HEK293 (cell line): ENCODE measurements at regions not wholly inside any gene's neighbourhood (a gene's known extent, or its start where the extent isn't known, plus 50 kb on each side); places are given as distances from the start of the nearest gene placed in this dataset.

Experiments
- CTCF ChIA-PET: fragments of 350-600 bp; formaldehyde crosslinking; extraction: SDS; loops from one replicate; lab custom pipeline; 2021; ENCODE audit warnings: antibody characterized with exemption; lab: Yijun Ruan, JAX
- POLR2A ChIA-PET: fragments of 300-600 bp; formaldehyde crosslinking; extraction: SDS; loops from one replicate; lab custom pipeline; 2020; ENCODE audit warnings: antibody characterized with exemption, inconsistent platforms; lab: Yijun Ruan, JAX
- H3K27ac ChIP-seq: fragments of 200-500 bp; sonication (Bioruptor generic); 2 replicates; pipeline ENCODE4 v1.5.1; 2014; ENCODE audit warnings: low read depth, low read length, control low read depth, inconsistent platforms; ENCODE audit errors: extremely low read depth
- H3K36me3 ChIP-seq, 2 experiments: fragments of 200-500 bp in 1 of 2; sonication (Bioruptor generic) in 1 of 2; 1 replicate in 1 of 2; 2 replicates in 1 of 2; pipeline ENCODE4 v1.5.1; 2014 to 2017; ENCODE audit warnings: inconsistent platforms in 2 of 2, low read length in 2 of 2; ENCODE audit not compliant: control insufficient read depth in 2 of 2, insufficient read depth in 1 of 2
- H3K4me1 ChIP-seq: fragments of 200-500 bp; sonication (Bioruptor generic); 2 replicates; pipeline ENCODE4 v1.5.1; 2014; ENCODE audit warnings: mild to moderate bottlenecking, low read length, inconsistent platforms; ENCODE audit not compliant: control insufficient read depth, insufficient read depth
- H3K4me3 ChIP-seq: 2 replicates; pipeline ENCODE4 v1.5.1; 2011; ENCODE audit warnings: low read depth, mild to moderate bottlenecking, control low read depth, low read length, moderate library complexity
- H3K9me3 ChIP-seq: fragments of 200-500 bp; sonication (Bioruptor generic); 2 replicates; pipeline ENCODE4 v1.5.1; 2014; ENCODE audit warnings: low read depth, low read length, inconsistent platforms; ENCODE audit not compliant: control insufficient read depth, insufficient read depth
- EGR2 ChIP-seq: fragments of 450-650 bp; formaldehyde crosslinking; IDR thresholded peaks from 2 replicates; pipeline ENCODE4 v1.5.1; 2016; ENCODE audit warnings: low read depth, missing biosample characterization, missing genetic modification characterization
- FEZF1 ChIP-seq: fragments of 450-650 bp; formaldehyde crosslinking; IDR thresholded peaks from 2 replicates; pipeline ENCODE4 v1.5.1; 2016; ENCODE audit warnings: missing biosample characterization, missing genetic modification characterization
- KLF17 ChIP-seq: fragments of 450-650 bp; formaldehyde crosslinking; IDR thresholded peaks from 2 replicates; pipeline ENCODE4 v1.5.1; 2016; ENCODE audit warnings: missing biosample characterization, missing genetic modification characterization
- MEIS1 ChIP-seq: sonication (generic); formaldehyde crosslinking; IDR thresholded peaks from 2 replicates; pipeline ENCODE4 v1.8.1; 2022; ENCODE audit warnings: missing genetic modification reagents, mild to moderate bottlenecking, borderline replicate concordance
- OVOL3 ChIP-seq: fragments of 450-650 bp; formaldehyde crosslinking; IDR thresholded peaks from 2 replicates; pipeline ENCODE4 v1.5.1; 2016; ENCODE audit warnings: missing biosample characterization, missing genetic modification characterization
- TRIM28 ChIP-seq: IDR thresholded peaks from 2 replicates; pipeline ENCODE4 v1.6.1; 2011; ENCODE audit warnings: low read length, control low read depth, borderline replicate concordance
- TSHZ1 ChIP-seq: fragments of 450-650 bp; formaldehyde crosslinking; IDR thresholded peaks from 2 replicates; pipeline ENCODE4 v1.5.1; 2016; ENCODE audit warnings: missing biosample characterization, missing genetic modification characterization, borderline replicate concordance
- ZBTB11 ChIP-seq: fragments of 450-650 bp; formaldehyde crosslinking; conservative IDR thresholded peaks from 2 replicates; pipeline ENCODE4 v1.5.1; 2016; ENCODE audit warnings: low read depth, missing biosample characterization, missing genetic modification characterization
- ZBTB21 ChIP-seq: fragments of 450-650 bp; formaldehyde crosslinking; IDR thresholded peaks from 2 replicates; pipeline ENCODE4 v1.5.1; 2017; ENCODE audit warnings: missing biosample characterization, missing genetic modification characterization
- ZBTB44 ChIP-seq: fragments of 450-650 bp; IDR thresholded peaks from 2 replicates; pipeline ENCODE4 v1.5.1; 2018; ENCODE audit warnings: missing biosample characterization, mild to moderate bottlenecking, missing genetic modification characterization
- ZBTB8A ChIP-seq: fragments of 450-650 bp; formaldehyde crosslinking; IDR thresholded peaks from 2 replicates; pipeline ENCODE4 v1.5.1; 2016; ENCODE audit warnings: missing biosample characterization, missing genetic modification characterization
- ZNF138 ChIP-seq: fragments of 450-650 bp; formaldehyde crosslinking; IDR thresholded peaks from 2 replicates; pipeline ENCODE4 v1.5.1; 2016; ENCODE audit warnings: missing biosample characterization, missing genetic modification characterization, borderline replicate concordance
- ZNF211 ChIP-seq: fragments of 450-650 bp; formaldehyde crosslinking; IDR thresholded peaks from 2 replicates; pipeline ENCODE4 v1.5.1; 2016; ENCODE audit warnings: low read depth, missing biosample characterization, missing genetic modification characterization
- ZNF26 ChIP-seq: fragments of 450-650 bp; formaldehyde crosslinking; IDR thresholded peaks from 2 replicates; pipeline ENCODE4 v1.5.1; 2016; ENCODE audit warnings: missing biosample characterization, missing genetic modification characterization
- ZNF274 ChIP-seq, 2 experiments: fragments of 200-500 bp in 1 of 2; fragments of 450-650 bp in 1 of 2; sonication (Bioruptor generic) in 1 of 2; formaldehyde crosslinking in 1 of 2; IDR thresholded peaks; 2 replicates each; pipeline versions ENCODE4 v1.5.1 to v1.6.1; 2014 to 2016; ENCODE audit warnings: borderline replicate concordance in 1 of 2, inconsistent platforms in 1 of 2, low read length in 1 of 2, missing biosample characterization in 1 of 2, missing genetic modification characterization in 1 of 2
- ZNF302 ChIP-seq: fragments of 450-650 bp; formaldehyde crosslinking; IDR thresholded peaks from 2 replicates; pipeline ENCODE4 v1.5.1; 2016; ENCODE audit warnings: missing biosample characterization, missing genetic modification characterization, low read depth
- ZNF362 ChIP-seq: fragments of 450-650 bp; formaldehyde crosslinking; IDR thresholded peaks from 2 replicates; pipeline ENCODE4 v1.5.1; 2016; ENCODE audit warnings: missing biosample characterization, missing genetic modification characterization
- ZNF544 ChIP-seq: fragments of 450-650 bp; formaldehyde crosslinking; IDR thresholded peaks from 2 replicates; pipeline ENCODE4 v1.5.0; 2017; ENCODE audit warnings: missing biosample characterization, missing genetic modification characterization
- ZNF664 ChIP-seq: fragments of 450-650 bp; formaldehyde crosslinking; IDR thresholded peaks from 2 replicates; pipeline ENCODE4 v1.5.1; 2016; ENCODE audit warnings: missing biosample characterization, missing genetic modification characterization

- Histone ChIP-seq H3K9me3 (no peaks in the 10 kb centered on the region; the same call in 1 of the 2 replicates), H3K4me1 (peaks cover 12% of the 10 kb centered on the region), H3K4me3 (no peak overlapping the region), H3K27ac (no peak overlapping the region)
- ChIA-PET POLR2A (no interaction called here), CTCF (no interaction called here)
- TF ChIP-seq ZBTB8A: no peak
- TF ChIP-seq ZNF302 (tag by site-specific recombination): no peak
- TF ChIP-seq ZNF362 (tag by site-specific recombination): no peak
- TF ChIP-seq EGR2: no peak
- TF ChIP-seq ZBTB21 (tag by site-specific recombination): no peak
- no peak for TF ChIP-seq KLF17 (tag by site-specific recombination)
- no peak for TF ChIP-seq ZBTB11
- no peak for TF ChIP-seq FEZF1 (tag by site-specific recombination)
- TF ChIP-seq, all 188 proteins: peak for 0
- H3K36me3 ChIP-seq: no peaks in the 10 kb centered on the region
Observed at GRCh38 chr6:87767478-87767877, 65.4 kb upstream of the AKIRIN2 start.

- H3K36me3 ChIP-seq: no peaks in the 10 kb centered on the region
- ChIA-PET POLR2A (no interaction called here), CTCF (interaction anchor here (0.6 to 1.2 kb wide), 3 partner anchors 22 to 373 kb away, joined by 3 to 4 read pairs (median 4); no protein-coding TSS in a partner anchor)
- H3K27ac ChIP-seq: no peak overlapping the region
- H3K4me3 ChIP-seq: no peak overlapping the region
- TF ChIP-seq ZNF664 (tag by site-specific recombination) (no peak), TRIM28 (peak; percentile 92), ZBTB44 (peak; percentile 67; the same call in 1 of the 2 replicates), OVOL3 (tag by site-specific recombination) (peak; percentile 64; the same call in 1 of the 2 replicates)
- no peaks in the 10 kb centered on the region; the same call in 1 of the 2 replicates for H3K9me3 ChIP-seq
- peaks cover 9% of the 10 kb centered on the region for H3K4me1 ChIP-seq
Observed at GRCh38 chr6:87766211-87766610, 64.2 kb upstream of the AKIRIN2 start.

GRCh38 chr6:87763901-87764300 lies 61.9 kb upstream of the AKIRIN2 start:
- Histone ChIP-seq H3K27ac (no peak overlapping the region), H3K4me1 (peaks cover 9% of the 10 kb centered on the region), H3K36me3 (no peaks in the 10 kb centered on the region), H3K4me3 (no peak overlapping the region), H3K9me3 (no peaks in the 10 kb centered on the region; the same call in 1 of the 2 replicates)
- CTCF ChIA-PET: no interaction called here
- POLR2A ChIA-PET: no interaction called here
- TF ChIP-seq ZNF274 (IDR thresholded peaks at IDR 0.05; ENCODE audit: low read length) (no peak), ZNF274 (tag by site-specific recombination; IDR thresholded peaks at IDR 0.05; ENCODE audit: borderline replicate concordance) (no peak), TSHZ1 (no peak), ZNF544 (tag by site-specific recombination) (no peak), MEIS1 (no peak), ZNF211 (no peak), ZNF26 (tag by site-specific recombination) (no peak), ZNF138 (tag by site-specific recombination) (no peak)
